OCI-LY7 (cell line): ENCODE measurements at regions not wholly inside any gene's neighbourhood (a gene's known extent, or its start where the extent isn't known, plus 50 kb on each side); places are given as distances from the start of the nearest gene placed in this dataset.

ENCODE experiments used
- BruUV-seq: library from RNA; stranded (reverse); fragments of 400-500 nt; replicated peaks from 2 replicates; lab custom pipeline; 2021; lab: Mats Ljungman, UMichigan
- CTCF ChIA-PET: fragments of 300-600 bp; sonication (Branson Sonifier 250); formaldehyde crosslinking; loops from one replicate; lab custom pipeline; 2022; ENCODE audit warnings: antibody characterized with exemption; ENCODE audit not compliant: unreplicated experiment; lab: Charles Lee
- POLR2A ChIA-PET: fragments of 300-600 bp; sonication (Branson Sonifier 250); formaldehyde crosslinking; loops from one replicate; lab custom pipeline; 2022; ENCODE audit warnings: antibody characterized with exemption; lab: Charles Lee
- DNase-seq: peaks from one replicate; pipeline ENCODE4 v3.0.0-alpha.2; 2015; ENCODE audit warnings: low spot score
- H2AFZ ChIP-seq: fragments of 200-600 bp; sonication (generic), shearing (Covaris generic); 2 replicates; pipeline ENCODE4 v1.6.1; 2014; ENCODE audit warnings: mild to moderate bottlenecking, antibody characterized with exemption, low read length, moderate library complexity
- H3K27ac ChIP-seq: fragments of 200-600 bp; sonication (generic); 2 replicates; pipeline ENCODE4 v1.5.1; 2014; ENCODE audit warnings: mixed run types, low read depth, mild to moderate bottlenecking, moderate library complexity, low read length, inconsistent platforms; ENCODE audit not compliant: poor library complexity, severe bottlenecking
- H3K36me3 ChIP-seq: fragments of 200-600 bp; sonication (generic); 2 replicates; pipeline ENCODE4 v1.6.1; 2014; ENCODE audit warnings: mild to moderate bottlenecking, antibody characterized with exemption, low read length, moderate library complexity, mixed read lengths; ENCODE audit not compliant: insufficient read depth
- H3K4me1 ChIP-seq: fragments of 200-600 bp; sonication (generic); 2 replicates; pipeline ENCODE4 v1.5.1; 2014; ENCODE audit warnings: mild to moderate bottlenecking, low read length; ENCODE audit not compliant: insufficient read depth, poor library complexity, severe bottlenecking
- H3K4me2 ChIP-seq: fragments of 200-600 bp; sonication (generic); 2 replicates; pipeline ENCODE4 v1.6.1; 2014; ENCODE audit warnings: mild to moderate bottlenecking, low read length
- H3K4me3 ChIP-seq: fragments of 200-600 bp; sonication (generic); 2 replicates; pipeline ENCODE4 v1.5.1; 2014; ENCODE audit warnings: mild to moderate bottlenecking, low read depth, low read length; ENCODE audit not compliant: poor library complexity, severe bottlenecking
- H3K79me2 ChIP-seq: fragments of 200-600 bp; sonication (generic); 2 replicates; pipeline ENCODE4 v1.6.1; 2016; ENCODE audit warnings: low read depth, mild to moderate bottlenecking, low read length, moderate library complexity, mixed read lengths; ENCODE audit not compliant: insufficient read depth
- H3K9me2 ChIP-seq: fragments of 200-600 bp; sonication (generic); 2 replicates; pipeline ENCODE4 v1.6.1; 2016; ENCODE audit warnings: mild to moderate bottlenecking, low read length, mixed read lengths; ENCODE audit not compliant: insufficient read depth
- H3K9me3 ChIP-seq: fragments of 200-600 bp; sonication (generic); 2 replicates; pipeline ENCODE4 v1.6.1; 2014; ENCODE audit warnings: mild to moderate bottlenecking, mixed run types, low read length, mixed read lengths
- H4K20me1 ChIP-seq: fragments of 200-600 bp; sonication (generic); 2 replicates; pipeline ENCODE4 v1.6.1; 2014; ENCODE audit warnings: mild to moderate bottlenecking, antibody characterized with exemption, low read length, moderate library complexity, mixed read lengths; ENCODE audit not compliant: insufficient read depth
- CTCF ChIP-seq: fragments of 200-600 bp; sonication (generic); conservative IDR thresholded peaks from 2 replicates; pipeline ENCODE4 v1.5.1; 2014; ENCODE audit warnings: mild to moderate bottlenecking, antibody characterized with exemption, low read length, moderate library complexity, mixed read lengths
- EZH2phosphoT487 ChIP-seq: fragments of 200-600 bp; sonication (generic); IDR thresholded peaks from 2 replicates; pipeline ENCODE4 v1.6.1; 2018; ENCODE audit warnings: low read depth, borderline replicate concordance, mild to moderate bottlenecking, mixed run types, antibody characterized with exemption, low read length, moderate library complexity, mixed read lengths
- intact Hi-C: fragments of 100-400 bp; cut with micrococcal nuclease; formaldehyde crosslinking; loops from one replicate; pipeline ENCODE4 v1.10.0; 2022; ENCODE audit not compliant: unreplicated experiment

DNA sequence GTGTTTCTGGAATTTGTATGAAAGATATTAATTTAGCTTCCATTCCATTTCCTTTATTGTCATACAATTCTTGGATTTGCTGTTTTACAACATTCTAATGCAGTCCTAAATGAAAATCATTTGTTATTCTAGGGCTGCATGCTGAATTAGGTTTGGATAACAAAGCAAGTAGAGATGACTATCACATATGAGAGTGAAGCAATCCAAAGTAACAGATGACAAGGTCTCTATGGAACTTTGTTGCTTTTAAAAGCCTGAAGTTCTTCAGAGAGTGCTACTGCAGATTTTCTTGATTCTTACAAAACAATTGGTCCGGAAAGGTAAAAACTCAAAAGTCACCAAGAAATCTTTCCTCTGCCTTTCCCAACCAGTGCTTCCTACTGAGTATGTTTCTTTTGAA is 56.9 kb upstream of the VCAN start:
- ChIA-PET POLR2A (no interaction called here), CTCF (no interaction called here)
- TF ChIP-seq CTCF (no peak), EZH2phosphoT487 (no peak)
- no peak overlapping the region for H3K27ac ChIP-seq
- no peaks in the 10 kb centered on the region for H3K4me1 ChIP-seq
- no peaks in the 10 kb centered on the region for H4K20me1 ChIP-seq
- no TSS peak for BruUV-seq
- H2AFZ ChIP-seq = no peak overlapping the region
- no peaks in the 10 kb centered on the region for H3K9me2 ChIP-seq
- no peak for DNase-seq
- H3K79me2 ChIP-seq = no peaks in the 10 kb centered on the region
- H3K4me2 ChIP-seq = no peak overlapping the region
- H3K36me3 ChIP-seq = no peaks in the 10 kb centered on the region
- intact Hi-C loops = no loop called here
- no peaks in the 10 kb centered on the region for H3K9me3 ChIP-seq
- no peak overlapping the region for H3K4me3 ChIP-seq

- intact Hi-C loops = no loop called here
- Histone ChIP-seq H3K9me3 (no peaks in the 10 kb centered on the region), H3K27ac (no peak overlapping the region), H2AFZ (no peak overlapping the region), H3K4me3 (no peak overlapping the region), H3K36me3 (no peaks in the 10 kb centered on the region), H3K4me1 (no peaks in the 10 kb centered on the region), H4K20me1 (no peaks in the 10 kb centered on the region), H3K79me2 (no peaks in the 10 kb centered on the region), H3K4me2 (no peak overlapping the region), H3K9me2 (no peaks in the 10 kb centered on the region)
- POLR2A ChIA-PET = no interaction called here
- BruUV-seq = no TSS peak
- TF ChIP-seq EZH2phosphoT487 = no peak
- CTCF ChIA-PET = no interaction called here
- no peak for DNase-seq
Measured at GRCh38 chr5:83417884-83418283, 53.7 kb upstream of the VCAN start.

DNA sequence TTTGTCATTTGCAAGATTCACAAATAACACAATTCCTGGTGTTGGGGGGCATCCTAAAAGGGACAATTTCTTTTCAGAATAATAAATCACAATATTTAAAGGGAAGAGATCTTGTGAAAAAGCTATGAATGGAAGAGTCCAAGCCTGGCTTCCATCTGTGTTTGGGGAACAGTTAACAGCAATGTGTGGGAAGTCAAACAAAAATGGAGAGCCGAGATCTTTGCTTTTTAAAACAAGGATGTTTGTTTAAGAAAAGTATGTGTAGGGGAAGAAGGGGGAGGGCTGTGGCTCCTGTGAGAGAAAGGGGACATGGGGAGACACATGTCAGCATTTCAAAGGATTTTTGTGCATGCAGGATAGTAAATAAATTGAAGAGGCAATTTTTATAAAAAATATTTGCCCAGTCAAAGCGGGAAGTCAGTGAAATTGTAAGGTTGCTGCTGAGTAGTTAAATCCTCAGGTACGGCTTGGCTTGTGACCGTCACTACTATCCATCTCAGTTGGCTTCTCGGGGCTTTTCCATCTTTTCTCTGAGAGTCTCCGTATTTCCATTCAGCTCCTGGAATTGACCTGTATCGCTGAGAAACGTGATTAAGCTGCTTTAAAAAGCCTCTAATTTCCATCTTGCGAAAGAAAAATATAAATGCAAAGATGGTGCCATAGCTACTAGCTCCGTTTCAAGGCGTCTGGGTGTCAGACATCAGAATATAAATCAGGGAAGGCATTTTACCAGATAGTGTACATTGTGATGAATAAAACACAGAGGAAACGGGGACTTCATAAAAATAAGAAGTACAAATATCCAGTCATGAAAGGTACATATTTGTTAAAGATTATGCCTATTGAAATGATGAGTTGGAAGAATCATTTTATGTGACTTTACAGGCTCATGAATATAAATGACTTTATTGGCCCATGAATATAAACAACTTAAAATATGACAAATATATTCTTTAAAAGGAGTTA is 52.9 kb upstream of the VCAN start:
- CTCF ChIA-PET = no interaction called here
- Histone ChIP-seq H2AFZ (no peak overlapping the region), H3K9me3 (no peaks in the 10 kb centered on the region), H3K27ac (no peak overlapping the region), H3K9me2 (no peaks in the 10 kb centered on the region), H3K4me2 (no peak overlapping the region), H3K79me2 (no peaks in the 10 kb centered on the region), H3K4me3 (no peak overlapping the region), H4K20me1 (no peaks in the 10 kb centered on the region), H3K36me3 (no peaks in the 10 kb centered on the region), H3K4me1 (no peaks in the 10 kb centered on the region)
- DNase-seq = no peak
- TF ChIP-seq CTCF (no peak), EZH2phosphoT487 (no peak)
- POLR2A ChIA-PET = interaction anchor here (0.8 to 1.3 kb wide), 2 partner anchors 9 to 613 kb away, joined by 3 to 4 read pairs; no protein-coding TSS in a partner anchor
- no TSS peak for BruUV-seq
- intact Hi-C loops = no loop called here
